ENCODE measurements at regions not wholly inside any gene's neighbourhood (a gene's known extent, or its start where the extent isn't known, plus 50 kb on each side); places are given as distances from the start of the nearest gene placed in this dataset.

DNA sequence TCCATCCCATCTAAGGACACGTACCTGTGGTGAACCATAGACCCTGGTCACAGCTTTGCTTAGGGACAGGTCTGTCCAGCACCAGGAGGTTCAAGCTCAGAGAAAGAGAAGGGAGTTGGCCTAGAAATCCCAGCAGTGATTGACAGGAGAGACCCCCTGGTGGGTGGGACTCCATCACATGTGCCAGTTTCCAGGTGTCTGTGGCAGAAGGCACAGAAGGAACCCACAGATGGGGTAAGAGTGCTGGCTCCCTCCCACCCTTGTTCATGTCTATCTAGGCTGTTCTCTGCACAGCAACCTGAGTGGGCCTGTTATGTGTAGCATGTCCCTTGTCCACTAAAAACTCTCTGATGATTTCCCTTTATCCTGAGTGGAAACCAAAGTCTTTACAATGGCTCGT lies 54.0 kb upstream of the GRB10 start:
- Mint-ChIP-seq H3K27me3 (peaks cover 13% of the 10 kb centered on the region), H3K4me1 (ENCODE audit: unreplicated experiment) (no peaks in the 10 kb centered on the region), H3K9me3 (no peaks in the 10 kb centered on the region), H3K27ac (no peak overlapping the region), H3K4me3 (no peak overlapping the region), H3K36me3 (no peaks in the 10 kb centered on the region)
- no peak for DNase-seq (ENCODE audit: extremely low spot score, unreplicated experiment)
- TF ChIP-seq, protein P1, sequence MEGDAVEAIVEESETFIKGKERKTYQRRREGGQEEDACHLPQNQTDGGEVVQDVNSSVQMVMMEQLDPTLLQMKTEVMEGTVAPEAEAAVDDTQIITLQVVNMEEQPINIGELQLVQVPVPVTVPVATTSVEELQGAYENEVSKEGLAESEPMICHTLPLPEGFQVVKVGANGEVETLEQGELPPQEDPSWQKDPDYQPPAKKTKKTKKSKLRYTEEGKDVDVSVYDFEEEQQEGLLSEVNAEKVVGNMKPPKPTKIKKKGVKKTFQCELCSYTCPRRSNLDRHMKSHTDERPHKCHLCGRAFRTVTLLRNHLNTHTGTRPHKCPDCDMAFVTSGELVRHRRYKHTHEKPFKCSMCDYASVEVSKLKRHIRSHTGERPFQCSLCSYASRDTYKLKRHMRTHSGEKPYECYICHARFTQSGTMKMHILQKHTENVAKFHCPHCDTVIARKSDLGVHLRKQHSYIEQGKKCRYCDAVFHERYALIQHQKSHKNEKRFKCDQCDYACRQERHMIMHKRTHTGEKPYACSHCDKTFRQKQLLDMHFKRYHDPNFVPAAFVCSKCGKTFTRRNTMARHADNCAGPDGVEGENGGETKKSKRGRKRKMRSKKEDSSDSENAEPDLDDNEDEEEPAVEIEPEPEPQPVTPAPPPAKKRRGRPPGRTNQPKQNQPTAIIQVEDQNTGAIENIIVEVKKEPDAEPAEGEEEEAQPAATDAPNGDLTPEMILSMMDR (conservative IDR thresholded peaks at IDR 0.05), result no peak

- no peak overlapping the region for H3K27ac Mint-ChIP-seq
- H3K36me3 Mint-ChIP-seq, result no peaks in the 10 kb centered on the region
- TF ChIP-seq, protein P1 (conservative IDR thresholded peaks at IDR 0.05), result no peak
- H3K9me3 Mint-ChIP-seq, result no peaks in the 10 kb centered on the region
- no peak overlapping the region for H3K4me3 Mint-ChIP-seq
- DNase-seq (ENCODE audit: extremely low spot score, unreplicated experiment), result no peak
- H3K4me1 Mint-ChIP-seq (ENCODE audit: unreplicated experiment), result no peaks in the 10 kb centered on the region
- H3K27me3 Mint-ChIP-seq, result peaks cover 8% of the 10 kb centered on the region
Observed at GRCh38 chr7:50835156-50835555, 52.5 kb upstream of the GRB10 start.

- H3K27ac Mint-ChIP-seq, result no peak overlapping the region
- TF ChIP-seq, protein P1 (conservative IDR thresholded peaks at IDR 0.05), result no peak
- no peaks in the 10 kb centered on the region for H3K4me1 Mint-ChIP-seq (ENCODE audit: unreplicated experiment)
- no peaks in the 10 kb centered on the region for H3K9me3 Mint-ChIP-seq
- no peak for DNase-seq (ENCODE audit: extremely low spot score, unreplicated experiment)
- H3K4me3 Mint-ChIP-seq, result no peak overlapping the region
- peaks cover 8% of the 10 kb centered on the region for H3K27me3 Mint-ChIP-seq
- no peaks in the 10 kb centered on the region for H3K36me3 Mint-ChIP-seq
Observed at GRCh38 chr7:50834679-50835078, 52.0 kb upstream of the GRB10 start.

DNA sequence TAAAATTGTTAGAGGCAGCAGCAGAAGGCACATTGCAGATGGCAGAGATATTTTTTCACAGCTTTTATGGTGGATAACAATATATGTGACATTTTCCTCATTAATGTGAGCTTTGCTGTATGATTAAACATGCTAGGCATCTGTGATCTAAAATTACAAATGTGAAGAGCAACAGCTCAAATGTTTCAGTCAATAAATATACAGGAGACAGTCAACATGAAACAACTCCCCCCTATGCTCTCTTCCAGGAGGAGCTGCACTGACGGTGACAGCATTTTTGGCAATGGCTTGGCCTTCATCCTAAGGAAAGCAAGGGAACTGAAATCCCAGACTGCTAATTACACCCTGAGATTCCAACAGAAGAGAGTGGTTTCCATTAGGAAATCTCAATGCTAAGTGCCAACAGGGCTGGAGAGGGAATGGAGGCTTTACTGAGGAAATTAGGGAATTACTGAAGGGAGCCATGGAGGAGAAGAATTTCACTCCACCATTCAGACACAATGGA lies 51.4 kb upstream of the GRB10 start:
- Mint-ChIP-seq H3K27me3 (peaks cover 8% of the 10 kb centered on the region), H3K9me3 (no peaks in the 10 kb centered on the region), H3K4me1 (ENCODE audit: unreplicated experiment) (no peaks in the 10 kb centered on the region), H3K4me3 (no peak overlapping the region), H3K36me3 (no peaks in the 10 kb centered on the region), H3K27ac (no peak overlapping the region)
- no peak for DNase-seq (ENCODE audit: extremely low spot score, unreplicated experiment)
- TF ChIP-seq, protein P1 (conservative IDR thresholded peaks at IDR 0.05), result no peak

GRCh38 chr7:50832744-50833143 lies 50.0 kb upstream of the GRB10 start:
- TF ChIP-seq, protein P1 (conservative IDR thresholded peaks at IDR 0.05), result no peak
- Mint-ChIP-seq H3K36me3 (no peaks in the 10 kb centered on the region), H3K27me3 (peaks cover 8% of the 10 kb centered on the region), H3K27ac (no peak overlapping the region), H3K9me3 (no peaks in the 10 kb centered on the region), H3K4me3 (no peak overlapping the region), H3K4me1 (ENCODE audit: unreplicated experiment) (no peaks in the 10 kb centered on the region)
- DNase-seq (ENCODE audit: extremely low spot score, unreplicated experiment), result no peak
